NT2/D1 (cell line): ENCODE measurements at regions not wholly inside any gene's neighbourhood (a gene's known extent, or its start where the extent isn't known, plus 50 kb on each side); places are given as distances from the start of the nearest gene placed in this dataset.

ENCODE experiments used
- DNase-seq: peaks from one replicate; pipeline ENCODE4 v3.0.0-alpha.2; 2011; ENCODE audit warnings: low read depth, low spot score
- H3K27me3 ChIP-seq: 2 replicates; pipeline ENCODE4 v1.6.0; 2011; ENCODE audit warnings: mild to moderate bottlenecking; ENCODE audit not compliant: insufficient read length, insufficient read depth
- H3K36me3 ChIP-seq: 2 replicates; pipeline ENCODE4 v1.6.1; 2011; ENCODE audit warnings: mild to moderate bottlenecking, low read length, mixed read lengths; ENCODE audit not compliant: insufficient read depth, insufficient read length
- H3K4me1 ChIP-seq: 2 replicates; pipeline ENCODE4 v1.5.1; 2011; ENCODE audit not compliant: insufficient read depth, insufficient read length
- H3K4me3 ChIP-seq: 2 replicates; pipeline ENCODE4 v1.5.1; 2011; ENCODE audit warnings: low read depth; ENCODE audit not compliant: insufficient read length
- H3K9ac ChIP-seq: 2 replicates; pipeline ENCODE4 v1.6.0; 2011; ENCODE audit warnings: low read depth; ENCODE audit not compliant: insufficient read length
- H3K9me3 ChIP-seq: 2 replicates; pipeline ENCODE4 v1.5.1; 2011; ENCODE audit warnings: mild to moderate bottlenecking, low read length; ENCODE audit not compliant: insufficient read depth
- SUZ12 ChIP-seq: IDR thresholded peaks from 2 replicates; pipeline ENCODE4 v1.6.1; 2011; ENCODE audit not compliant: insufficient read length, insufficient read depth; ENCODE audit errors: extremely low read depth
- YY1 ChIP-seq: IDR thresholded peaks from 2 replicates; pipeline ENCODE4 v1.6.1; 2011; ENCODE audit not compliant: insufficient read length, insufficient read depth
- ZNF274 ChIP-seq: IDR thresholded peaks from 2 replicates; pipeline ENCODE4 v1.6.1; 2011; ENCODE audit warnings: mild to moderate bottlenecking, low read depth, low read length

DNA sequence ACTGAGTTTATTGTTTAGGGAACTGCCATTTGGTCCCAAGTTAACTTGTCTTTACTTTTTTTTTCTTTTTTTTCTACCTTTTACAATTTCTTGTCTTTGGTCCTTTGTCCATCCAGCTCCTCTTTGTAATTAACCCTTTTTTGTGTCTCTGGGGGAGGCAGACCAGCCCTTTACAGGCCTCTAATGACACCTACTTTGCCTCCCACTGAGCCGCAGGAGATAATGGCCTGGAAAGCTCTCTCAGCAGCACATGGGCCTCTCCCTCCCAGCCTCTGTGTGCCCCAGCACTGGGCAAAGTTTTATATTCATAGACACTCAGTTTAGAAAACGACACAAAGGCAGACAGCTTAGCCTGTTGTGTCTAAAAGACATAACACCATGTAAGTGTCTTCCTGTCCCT lies 480.4 kb downstream of the SOX6 start:
- TF ChIP-seq ZNF274: no peak
- TF ChIP-seq YY1: no peak
- TF ChIP-seq SUZ12: no peak
- H3K36me3 ChIP-seq: no peaks in the 10 kb centered on the region
- DNase-seq: no peak

DNA sequence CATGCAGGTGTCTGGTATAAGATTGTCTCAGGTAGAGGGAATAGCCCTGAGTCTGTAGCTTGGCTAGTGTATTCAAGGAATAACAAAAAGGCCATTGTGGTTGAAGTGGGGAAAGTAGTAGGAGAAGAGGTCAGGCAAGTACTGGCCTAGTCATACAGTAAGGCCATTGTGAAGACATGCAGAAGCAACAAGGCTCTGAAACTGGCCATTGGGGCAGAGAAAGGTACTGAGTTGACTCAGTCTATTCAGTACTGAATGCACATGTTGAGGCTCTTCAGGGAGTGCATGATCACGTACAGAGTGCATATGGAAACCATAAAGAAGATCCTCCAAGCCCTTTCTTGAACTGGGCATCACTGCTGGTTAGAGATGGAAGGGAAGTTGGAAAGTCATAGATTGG lies 477.6 kb downstream of the SOX6 start:
- Histone ChIP-seq H3K4me3 (no peak overlapping the region), H3K9ac (no peak overlapping the region), H3K9me3 (no peaks in the 10 kb centered on the region), H3K36me3 (no peaks in the 10 kb centered on the region), H3K27me3 (no peaks in the 10 kb centered on the region), H3K4me1 (no peaks in the 10 kb centered on the region)
- TF ChIP-seq ZNF274 (no peak), YY1 (no peak), SUZ12 (no peak)
- no peak for DNase-seq

More for the DNA sequence above, 480.4 kb downstream of the SOX6 start:
- Histone ChIP-seq H3K4me1 (no peaks in the 10 kb centered on the region), H3K4me3 (no peak overlapping the region), H3K27me3 (no peaks in the 10 kb centered on the region), H3K9me3 (no peaks in the 10 kb centered on the region), H3K9ac (no peak overlapping the region)

DNA sequence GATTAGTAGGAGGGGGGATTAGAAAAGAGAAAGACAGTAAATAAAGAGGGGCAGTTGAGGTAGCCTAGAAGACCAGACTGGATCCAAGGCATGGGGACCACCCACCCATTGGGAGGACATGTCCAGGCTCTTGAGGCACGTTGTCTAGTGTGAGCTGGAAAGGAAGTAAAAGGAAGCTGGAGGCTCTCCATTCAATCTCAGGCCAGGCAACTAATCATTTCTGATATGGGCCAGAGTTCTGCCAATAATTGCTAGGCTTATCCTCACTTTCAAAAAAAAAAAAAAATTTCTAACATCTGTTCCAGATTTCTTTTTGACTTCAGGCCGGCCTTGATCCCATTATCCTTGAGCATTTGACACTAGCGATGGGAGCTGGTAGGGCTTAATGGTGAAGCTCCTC lies 476.1 kb downstream of the SOX6 start:
- Histone ChIP-seq H3K36me3 (no peaks in the 10 kb centered on the region), H3K4me1 (peaks cover 4% of the 10 kb centered on the region), H3K9ac (no peak overlapping the region), H3K27me3 (no peaks in the 10 kb centered on the region), H3K9me3 (no peaks in the 10 kb centered on the region), H3K4me3 (no peak overlapping the region)
- DNase-seq: no peak
- no peak for TF ChIP-seq SUZ12

DNA sequence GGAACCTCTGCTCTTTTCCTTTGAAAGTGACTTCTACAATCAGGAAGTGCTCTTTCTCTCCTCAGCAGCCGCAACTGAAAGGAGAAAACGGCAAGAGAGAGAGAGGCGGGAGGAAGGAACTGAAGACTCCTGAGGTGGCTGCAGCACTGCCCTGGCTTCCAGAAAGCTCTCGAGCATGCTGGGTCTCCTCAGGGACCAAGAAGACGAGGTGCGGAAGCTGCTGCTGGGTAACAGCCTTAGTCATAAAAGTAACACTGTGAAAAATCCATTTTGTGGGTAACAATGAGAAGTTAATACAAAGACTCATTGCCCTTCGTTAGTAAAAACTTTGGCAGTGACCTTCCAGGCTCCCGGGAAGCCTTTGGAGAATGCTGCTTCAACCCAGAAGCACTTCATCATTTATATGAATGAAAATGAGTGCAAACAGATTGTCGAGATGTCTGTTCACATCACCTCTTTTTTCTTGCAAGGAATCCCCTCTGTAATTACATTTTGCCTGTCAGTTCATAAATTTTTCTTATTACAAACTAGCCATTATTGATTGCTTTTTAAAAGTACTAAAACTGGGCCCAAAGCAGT lies 473.4 kb downstream of the SOX6 start:
- no peak overlapping the region for H3K4me3 ChIP-seq
- no peaks in the 10 kb centered on the region for H3K27me3 ChIP-seq
- H3K9me3 ChIP-seq: no peaks in the 10 kb centered on the region
- DNase-seq: no peak
- TF ChIP-seq YY1: no peak
- no peak for TF ChIP-seq SUZ12
- TF ChIP-seq ZNF274: no peak
- no peak overlapping the region for H3K9ac ChIP-seq
- no peaks in the 10 kb centered on the region for H3K36me3 ChIP-seq
- H3K4me1 ChIP-seq: peaks cover 8% of the 10 kb centered on the region

DNA sequence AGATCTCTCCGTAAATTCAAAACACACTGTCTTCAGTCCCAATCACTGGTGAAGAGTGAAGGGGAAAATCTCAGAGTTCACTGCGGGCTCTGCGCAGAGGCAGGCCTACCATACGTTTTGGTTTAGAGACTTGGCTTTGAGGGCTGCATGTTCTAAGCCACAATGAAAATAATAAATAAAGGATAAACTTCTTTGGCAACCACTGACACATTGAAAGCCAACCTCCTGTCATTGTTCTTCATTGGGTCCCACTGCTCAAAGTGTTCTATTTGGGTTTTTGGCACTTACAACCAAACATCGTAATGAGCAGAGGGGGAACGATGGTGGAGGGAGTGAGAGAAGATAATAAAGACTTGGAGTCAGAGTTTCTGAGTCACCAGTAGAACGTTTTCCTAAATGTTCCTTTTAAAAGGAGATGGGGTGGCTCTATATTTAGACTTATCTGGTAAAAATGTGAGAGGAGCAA lies 472.9 kb downstream of the SOX6 start:
- Histone ChIP-seq H3K27me3 (no peaks in the 10 kb centered on the region), H3K36me3 (no peaks in the 10 kb centered on the region), H3K4me1 (peaks cover 8% of the 10 kb centered on the region), H3K9ac (no peak overlapping the region), H3K4me3 (no peak overlapping the region), H3K9me3 (no peaks in the 10 kb centered on the region)
- DNase-seq: no peak
- TF ChIP-seq SUZ12 (no peak), ZNF274 (no peak), YY1 (no peak)

DNA sequence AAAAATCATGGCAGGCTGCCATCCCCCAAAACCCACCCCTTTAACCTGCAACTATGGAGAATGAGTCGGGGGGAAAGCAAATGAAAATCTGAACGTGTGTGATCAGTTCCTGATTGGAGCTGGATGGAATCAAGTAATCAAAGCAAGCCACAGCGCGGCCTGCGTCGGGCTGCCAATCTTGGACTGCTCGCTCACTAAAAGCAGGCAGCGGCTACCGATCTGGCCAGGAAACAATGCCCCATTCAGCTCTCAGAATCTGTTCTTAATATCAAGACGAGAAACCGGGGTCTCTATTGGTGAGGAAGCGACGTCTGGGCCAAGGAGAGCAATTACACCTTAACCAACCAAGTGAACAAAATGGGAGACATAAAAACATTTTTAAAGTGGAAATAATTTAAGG lies 472.2 kb downstream of the SOX6 start:
- no peak overlapping the region for H3K9ac ChIP-seq
- DNase-seq: no peak
- no peaks in the 10 kb centered on the region for H3K9me3 ChIP-seq
- no peak for TF ChIP-seq YY1
- no peak for TF ChIP-seq ZNF274
- TF ChIP-seq SUZ12: no peak
- no peak overlapping the region for H3K4me3 ChIP-seq
- H3K27me3 ChIP-seq: no peaks in the 10 kb centered on the region
- no peaks in the 10 kb centered on the region for H3K36me3 ChIP-seq
- peaks cover 8% of the 10 kb centered on the region for H3K4me1 ChIP-seq

DNA sequence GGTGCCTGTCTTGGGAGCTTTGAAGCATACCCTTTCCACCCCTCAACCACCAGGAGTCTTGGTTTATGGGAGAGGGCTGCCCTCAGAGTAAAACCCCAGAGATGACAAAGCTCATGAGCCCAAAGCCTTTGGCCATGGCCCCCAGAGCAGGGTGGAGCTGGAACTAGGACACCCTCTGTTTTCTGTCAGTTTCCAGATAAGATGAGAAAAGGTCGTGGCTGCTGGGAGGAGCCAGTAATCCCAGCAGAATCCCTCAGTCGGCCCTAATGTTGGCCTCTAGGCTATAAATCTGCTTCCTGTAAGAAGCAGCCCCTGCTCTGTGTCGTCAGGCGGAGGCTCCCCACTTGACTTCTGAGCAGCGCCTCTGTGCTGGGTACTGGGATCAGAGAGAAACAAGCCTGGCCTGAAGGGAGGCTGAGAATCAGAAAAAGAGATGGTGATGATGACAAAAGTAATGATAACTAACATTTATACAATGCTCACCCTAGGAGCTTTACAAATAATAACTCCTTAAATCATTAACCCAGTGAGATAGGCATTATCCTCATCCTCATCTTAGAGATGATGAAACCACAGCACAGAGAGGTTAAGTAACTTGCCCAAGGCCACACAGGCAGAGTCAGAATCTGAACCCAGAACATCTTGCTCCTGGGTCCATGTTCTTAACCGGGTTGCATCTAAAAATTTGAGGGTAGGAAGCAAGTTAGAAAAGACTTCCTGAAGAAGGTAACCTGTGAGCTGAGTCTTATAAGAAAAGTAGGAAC lies 471.4 kb downstream of the SOX6 start:
- no peak overlapping the region for H3K9ac ChIP-seq
- DNase-seq: no peak
- no peak for TF ChIP-seq YY1
- TF ChIP-seq SUZ12: no peak
- no peak for TF ChIP-seq ZNF274
- no peaks in the 10 kb centered on the region for H3K27me3 ChIP-seq
- H3K4me3 ChIP-seq: no peak overlapping the region
- H3K9me3 ChIP-seq: no peaks in the 10 kb centered on the region
- no peaks in the 10 kb centered on the region for H3K36me3 ChIP-seq
- peaks cover 8% of the 10 kb centered on the region for H3K4me1 ChIP-seq
